ENCODE measurements at regions not wholly inside any gene's neighbourhood (a gene's known extent, or its start where the extent isn't known, plus 50 kb on each side); places are given as distances from the start of the nearest gene placed in this dataset.
A peak's percentile ranks its signal among the peaks of the same experiment; 100 is the strongest.

GRCh38 chr14:84108746-84109457 lies 1421.0 kb upstream of the FLRT2 start:
- Histone ChIP-seq H3K4me3 (no peak overlapping the region), H3K27ac (no peak overlapping the region), H3K4me1 (peaks cover 0 to 4% (median 0%) of the 10 kb centered on the region in 3 donors), H3K27me3 (no peaks in the 10 kb centered on the region), H3K36me3 (no peaks in the 10 kb centered on the region), H3K9me3 (no peaks in the 10 kb centered on the region)
- TF ChIP-seq, protein P1, sequence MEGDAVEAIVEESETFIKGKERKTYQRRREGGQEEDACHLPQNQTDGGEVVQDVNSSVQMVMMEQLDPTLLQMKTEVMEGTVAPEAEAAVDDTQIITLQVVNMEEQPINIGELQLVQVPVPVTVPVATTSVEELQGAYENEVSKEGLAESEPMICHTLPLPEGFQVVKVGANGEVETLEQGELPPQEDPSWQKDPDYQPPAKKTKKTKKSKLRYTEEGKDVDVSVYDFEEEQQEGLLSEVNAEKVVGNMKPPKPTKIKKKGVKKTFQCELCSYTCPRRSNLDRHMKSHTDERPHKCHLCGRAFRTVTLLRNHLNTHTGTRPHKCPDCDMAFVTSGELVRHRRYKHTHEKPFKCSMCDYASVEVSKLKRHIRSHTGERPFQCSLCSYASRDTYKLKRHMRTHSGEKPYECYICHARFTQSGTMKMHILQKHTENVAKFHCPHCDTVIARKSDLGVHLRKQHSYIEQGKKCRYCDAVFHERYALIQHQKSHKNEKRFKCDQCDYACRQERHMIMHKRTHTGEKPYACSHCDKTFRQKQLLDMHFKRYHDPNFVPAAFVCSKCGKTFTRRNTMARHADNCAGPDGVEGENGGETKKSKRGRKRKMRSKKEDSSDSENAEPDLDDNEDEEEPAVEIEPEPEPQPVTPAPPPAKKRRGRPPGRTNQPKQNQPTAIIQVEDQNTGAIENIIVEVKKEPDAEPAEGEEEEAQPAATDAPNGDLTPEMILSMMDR (IDR thresholded peaks at IDR 0.05), result no peak
- FAIRE-seq, result no peak
- no peak for ATAC-seq
- WGBS, 2 donors, result 68 to 81% methylated on average over 3 of the region's 3 CpGs
- intact Hi-C loops (cut with DNase I), result no loop called here
- no peak for DNase-seq

GRCh38 chr14:84112589-84112988 lies 1417.4 kb upstream of the FLRT2 start:
- intact Hi-C loops (cut with DNase I), result no loop called here
- Histone ChIP-seq H3K9me3 (no peaks in the 10 kb centered on the region), H3K4me1 (peaks cover 0 to 4% (median 0%) of the 10 kb centered on the region in 3 donors), H3K27ac (no peak overlapping the region), H3K36me3 (no peaks in the 10 kb centered on the region), H3K4me3 (no peak overlapping the region), H3K27me3 (no peaks in the 10 kb centered on the region)
- ATAC-seq (no peak), FAIRE-seq (no peak), DNase-seq (no peak)
- WGBS, 2 donors, result 81 to 87% methylated on average over 4 of the region's 4 CpGs
- TF ChIP-seq, protein P1 (IDR thresholded peaks at IDR 0.05), result no peak

DNA sequence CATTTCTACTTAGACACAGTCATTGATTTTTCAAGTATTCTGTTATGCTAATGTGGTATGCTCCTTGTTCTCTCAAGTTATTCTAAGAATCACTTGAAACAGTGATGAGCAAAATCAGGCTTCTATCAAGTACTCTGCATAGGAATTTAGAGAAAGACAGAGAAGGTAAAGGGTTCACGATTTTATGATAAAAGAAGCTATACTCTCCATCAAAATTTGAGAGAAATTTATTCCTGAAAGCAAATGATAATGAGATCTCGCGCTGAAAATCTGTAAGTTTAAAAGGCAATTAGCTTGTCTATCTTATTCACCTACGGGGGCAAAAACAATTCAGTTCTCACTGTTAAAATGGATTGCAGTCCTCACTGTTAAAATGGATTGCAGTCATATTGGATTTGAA lies 1404.3 kb upstream of the FLRT2 start:
- peaks cover 0 to 10% (median 5%) of the 10 kb centered on the region in 3 donors for H3K4me1 ChIP-seq
- H3K4me3 ChIP-seq, result no peak overlapping the region
- intact Hi-C loops (cut with DNase I), result no loop called here
- ATAC-seq (no peak), DNase-seq (no peak), FAIRE-seq (no peak)
- no peaks in the 10 kb centered on the region for H3K27me3 ChIP-seq
- no peaks in the 10 kb centered on the region for H3K9me3 ChIP-seq
- H3K27ac ChIP-seq, result no peak overlapping the region
- 92 to 94% methylated on average over 4 of the region's 4 CpGs for WGBS, 2 donors
- H3K36me3 ChIP-seq, result no peaks in the 10 kb centered on the region
- TF ChIP-seq, protein P1 (IDR thresholded peaks at IDR 0.05), result no peak

DNA sequence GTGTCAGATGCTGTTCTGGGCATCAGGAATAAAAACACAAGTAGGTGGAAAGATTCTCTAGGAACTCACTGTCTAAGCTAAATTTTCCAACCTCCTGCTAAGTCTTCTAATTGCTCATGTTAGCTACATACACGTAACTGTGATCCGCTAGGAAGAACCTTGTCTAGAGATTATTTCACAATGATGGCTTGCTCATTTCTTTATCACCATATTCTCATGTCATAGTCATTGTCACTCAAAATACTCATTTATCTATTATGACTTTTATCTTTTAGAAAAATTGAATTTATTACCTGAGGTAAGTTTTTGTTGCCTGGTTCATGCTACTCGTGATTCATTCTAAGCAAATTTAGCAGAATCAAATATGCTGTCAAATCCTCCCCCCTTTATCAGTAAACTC lies 1402.4 kb upstream of the FLRT2 start:
- Histone ChIP-seq H3K4me1 (peaks cover 0 to 10% (median 5%) of the 10 kb centered on the region in 3 donors), H3K4me3 (no peak overlapping the region), H3K27ac (no peak overlapping the region), H3K27me3 (no peaks in the 10 kb centered on the region), H3K36me3 (no peaks in the 10 kb centered on the region), H3K9me3 (no peaks in the 10 kb centered on the region)
- TF ChIP-seq, protein P1 (IDR thresholded peaks at IDR 0.05), result no peak
- FAIRE-seq (no peak), ATAC-seq (no peak), DNase-seq (no peak)
- 61 to 63% methylated on average over 3 of the region's 3 CpGs for whole genome bisulfite sequencing, 2 donors
- intact Hi-C loops (cut with DNase I), result no loop called here

DNA sequence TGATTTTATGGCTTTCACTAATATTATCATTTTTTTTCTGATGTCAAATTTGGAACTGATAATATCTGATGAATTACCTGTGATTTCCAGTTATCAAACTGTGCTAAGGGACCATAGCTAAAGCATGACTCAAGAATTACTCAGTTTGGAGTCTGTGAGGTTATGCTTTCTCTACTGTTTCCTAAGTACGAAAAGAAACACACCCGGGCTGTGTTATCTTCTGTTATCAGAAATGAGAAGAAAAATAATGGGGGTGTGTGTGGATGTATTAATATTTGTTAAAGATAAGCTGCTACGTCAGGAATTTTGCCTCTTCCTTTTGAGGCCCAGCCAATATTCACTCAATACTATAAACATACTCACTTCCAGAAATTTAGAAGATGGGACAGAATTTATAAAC lies 1401.9 kb upstream of the FLRT2 start:
- H3K4me1 ChIP-seq, result peaks cover 0 to 10% (median 5%) of the 10 kb centered on the region in 3 donors
- H3K27ac ChIP-seq, result no peak overlapping the region
- no peak for DNase-seq
- WGBS, 2 donors, result 10 to 15% methylated on average over 3 of the region's 3 CpGs
- H3K4me3 ChIP-seq, result no peak overlapping the region
- intact Hi-C loops (cut with DNase I), result no loop called here
- ATAC-seq, result peak in 3 of 4 donors; percentile 55 to 70 (median 64)
- H3K36me3 ChIP-seq, result no peaks in the 10 kb centered on the region
- TF ChIP-seq, protein P1 (IDR thresholded peaks at IDR 0.05), result no peak
- no peaks in the 10 kb centered on the region for H3K9me3 ChIP-seq
- no peak for FAIRE-seq
- H3K27me3 ChIP-seq, result no peaks in the 10 kb centered on the region
